OCI-M2 (cell line): ENCODE measurements at regions not wholly inside any gene's neighbourhood (a gene's known extent, or its start where the extent isn't known, plus 50 kb on each side); places are given as distances from the start of the nearest gene placed in this dataset.
A peak's percentile ranks its signal among the peaks of the same experiment; 100 is the strongest.
"Not testable (repeated sequence)": the region's sequence is repeated elsewhere in the genome, so short reads cannot be mapped to it uniquely, and the experiment has no call there.

Experiments
- DNase-seq: peaks from one replicate; lab custom pipeline; 2025; ENCODE audit not compliant: unreplicated experiment; lab: John Stamatoyannopoulos, UW

GRCh38 chrX:65888150-65888549 lies 151.7 kb downstream of the VSIG4 start:
- DNase-seq: not testable (repeated sequence)

GRCh38 chrX:65883556-65883955 lies 156.3 kb downstream of the VSIG4 start:
- DNase-seq: no peak

- DNase-seq: no peak
These were observed 159.7 kb downstream of the VSIG4 start for GRCh38 chrX:65879977-65880799.

- no peak for DNase-seq
These were observed 161.4 kb downstream of the VSIG4 start for GRCh38 chrX:65878456-65878855.

- DNase-seq: no peak
These were observed 161.9 kb downstream of the VSIG4 start for GRCh38 chrX:65877953-65878352.

GRCh38 chrX:65875614-65876013 lies 164.3 kb downstream of the VSIG4 start:
- DNase-seq: not testable (repeated sequence)

GRCh38 chrX:65874765-65875164 lies 165.1 kb downstream of the VSIG4 start:
- no peak for DNase-seq

GRCh38 chrX:65874110-65874509 lies 165.8 kb downstream of the VSIG4 start:
- no peak for DNase-seq

- no peak for DNase-seq
These were observed 166.5 kb downstream of the VSIG4 start for GRCh38 chrX:65873385-65873784.

GRCh38 chrX:65871671-65872311 lies 168.1 kb downstream of the VSIG4 start:
- DNase-seq: peak; percentile 27

- DNase-seq: not testable (repeated sequence)
These were observed 169.3 kb downstream of the VSIG4 start for GRCh38 chrX:65870544-65870943.

GRCh38 chrX:65866773-65867172 lies 173.1 kb downstream of the VSIG4 start:
- DNase-seq: no peak

GRCh38 chrX:65866146-65866545 lies 173.7 kb downstream of the VSIG4 start:
- no peak for DNase-seq

GRCh38 chrX:65862638-65863037 lies 177.2 kb downstream of the VSIG4 start:
- no peak for DNase-seq

- no peak for DNase-seq
These were observed 180.6 kb downstream of the VSIG4 start for GRCh38 chrX:65859299-65859698.

- DNase-seq: not testable (repeated sequence)
These were observed 185.4 kb downstream of the VSIG4 start for GRCh38 chrX:65854437-65854836.

GRCh38 chrX:65851306-65851705 lies 183.9 kb downstream of the MSN start:
- not testable (repeated sequence) for DNase-seq

- not testable (repeated sequence) for DNase-seq
These were observed 183.4 kb downstream of the MSN start for GRCh38 chrX:65850821-65851220.

GRCh38 chrX:65846974-65847373 lies 179.5 kb downstream of the MSN start:
- no peak for DNase-seq

- DNase-seq: no peak
These were observed 173.8 kb downstream of the MSN start for GRCh38 chrX:65841263-65841662.

GRCh38 chrX:65838674-65839073 lies 171.2 kb downstream of the MSN start:
- no peak for DNase-seq

GRCh38 chrX:65837875-65838549 lies 170.6 kb downstream of the MSN start:
- DNase-seq: no peak
